ENCODE measurements at regions not wholly inside any gene's neighbourhood (a gene's known extent, or its start where the extent isn't known, plus 50 kb on each side); places are given as distances from the start of the nearest gene placed in this dataset.

GRCh38 chr19:30852168-30852567 lies 480.0 kb downstream of the ZNF536 start:
- no TSS peak for BruUV-seq (replicated peaks)
- intact Hi-C loops (cut with micrococcal nuclease), result no loop called here
- no peaks in the 10 kb centered on the region for H3K4me1 Mint-ChIP-seq (ENCODE audit: insufficient read depth, unreplicated experiment)
- peaks cover 48% of the 10 kb centered on the region for H3K9me3 Mint-ChIP-seq (ENCODE audit: unreplicated experiment)
- H3K36me3 Mint-ChIP-seq (ENCODE audit: insufficient read depth, unreplicated experiment), result no peaks in the 10 kb centered on the region
- DNase-seq (ENCODE audit: unreplicated experiment), result no peak
- no peaks in the 10 kb centered on the region for H3K27me3 Mint-ChIP-seq (ENCODE audit: insufficient read depth, unreplicated experiment)
- no peak overlapping the region for H3K4me3 Mint-ChIP-seq (ENCODE audit: unreplicated experiment)
- no peak overlapping the region for H3K27ac Mint-ChIP-seq (ENCODE audit: low read depth, unreplicated experiment)
- TF ChIP-seq, protein P1, sequence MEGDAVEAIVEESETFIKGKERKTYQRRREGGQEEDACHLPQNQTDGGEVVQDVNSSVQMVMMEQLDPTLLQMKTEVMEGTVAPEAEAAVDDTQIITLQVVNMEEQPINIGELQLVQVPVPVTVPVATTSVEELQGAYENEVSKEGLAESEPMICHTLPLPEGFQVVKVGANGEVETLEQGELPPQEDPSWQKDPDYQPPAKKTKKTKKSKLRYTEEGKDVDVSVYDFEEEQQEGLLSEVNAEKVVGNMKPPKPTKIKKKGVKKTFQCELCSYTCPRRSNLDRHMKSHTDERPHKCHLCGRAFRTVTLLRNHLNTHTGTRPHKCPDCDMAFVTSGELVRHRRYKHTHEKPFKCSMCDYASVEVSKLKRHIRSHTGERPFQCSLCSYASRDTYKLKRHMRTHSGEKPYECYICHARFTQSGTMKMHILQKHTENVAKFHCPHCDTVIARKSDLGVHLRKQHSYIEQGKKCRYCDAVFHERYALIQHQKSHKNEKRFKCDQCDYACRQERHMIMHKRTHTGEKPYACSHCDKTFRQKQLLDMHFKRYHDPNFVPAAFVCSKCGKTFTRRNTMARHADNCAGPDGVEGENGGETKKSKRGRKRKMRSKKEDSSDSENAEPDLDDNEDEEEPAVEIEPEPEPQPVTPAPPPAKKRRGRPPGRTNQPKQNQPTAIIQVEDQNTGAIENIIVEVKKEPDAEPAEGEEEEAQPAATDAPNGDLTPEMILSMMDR (IDR thresholded peaks at IDR 0.05; ENCODE audit: unreplicated experiment), result no peak
- POLR2A ChIA-PET, result no interaction called here
- CTCF ChIA-PET, result no interaction called here

- Mint-ChIP-seq H3K9me3 (ENCODE audit: unreplicated experiment) (peaks cover 49% of the 10 kb centered on the region), H3K36me3 (ENCODE audit: insufficient read depth, unreplicated experiment) (no peaks in the 10 kb centered on the region), H3K27ac (ENCODE audit: low read depth, unreplicated experiment) (no peak overlapping the region), H3K4me3 (ENCODE audit: unreplicated experiment) (no peak overlapping the region), H3K27me3 (ENCODE audit: insufficient read depth, unreplicated experiment) (no peaks in the 10 kb centered on the region), H3K4me1 (ENCODE audit: insufficient read depth, unreplicated experiment) (no peaks in the 10 kb centered on the region)
- TF ChIP-seq, protein P1 (IDR thresholded peaks at IDR 0.05; ENCODE audit: unreplicated experiment), result no peak
- no peak for DNase-seq (ENCODE audit: unreplicated experiment)
- BruUV-seq (replicated peaks), result no TSS peak
- ChIA-PET POLR2A (no interaction called here), CTCF (no interaction called here)
- intact Hi-C loops (cut with micrococcal nuclease), result no loop called here
Measured at GRCh38 chr19:30851646-30852045, 479.5 kb downstream of the ZNF536 start.

DNA sequence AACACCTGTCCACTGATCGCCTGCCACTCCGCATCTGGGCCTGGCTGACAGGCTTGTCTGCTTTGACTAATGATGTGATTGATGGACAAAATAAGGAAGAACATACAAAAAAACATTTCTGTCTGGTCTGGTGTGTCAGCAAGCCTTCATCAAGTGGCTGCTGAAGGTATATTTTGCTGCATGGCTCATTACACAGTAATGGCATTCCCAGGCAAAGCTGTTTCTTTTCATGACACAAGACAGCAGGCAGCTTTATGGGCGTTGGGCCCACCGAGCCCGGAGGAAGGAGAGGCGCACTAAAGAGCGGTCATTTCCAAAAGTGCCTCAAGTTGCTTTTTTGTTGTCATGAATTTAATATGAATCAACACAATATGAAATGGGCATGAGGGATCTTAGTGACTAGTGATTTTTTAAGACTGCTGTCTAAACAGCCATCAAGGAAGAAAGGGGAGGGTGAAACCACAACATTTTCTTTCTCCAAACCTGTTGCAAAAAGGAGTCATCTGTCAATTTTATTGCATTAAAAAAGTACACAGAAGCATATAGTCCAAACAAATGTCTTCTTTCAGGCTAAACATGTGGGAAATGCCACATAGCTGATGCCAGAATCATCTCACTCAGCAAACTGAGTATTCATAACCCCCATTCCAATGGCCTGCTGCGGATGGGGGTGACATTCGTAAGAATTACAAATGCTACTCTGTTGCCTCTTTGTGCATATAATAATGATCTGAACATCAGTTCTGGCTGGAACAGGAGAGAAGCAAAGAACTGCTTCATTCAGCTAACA lies 476.6 kb downstream of the ZNF536 start:
- no peaks in the 10 kb centered on the region for H3K27me3 Mint-ChIP-seq (ENCODE audit: insufficient read depth, unreplicated experiment)
- H3K4me1 Mint-ChIP-seq (ENCODE audit: insufficient read depth, unreplicated experiment), result no peaks in the 10 kb centered on the region
- no peaks in the 10 kb centered on the region for H3K36me3 Mint-ChIP-seq (ENCODE audit: insufficient read depth, unreplicated experiment)
- TF ChIP-seq, protein P1 (IDR thresholded peaks at IDR 0.05; ENCODE audit: unreplicated experiment), result no peak
- no TSS peak for BruUV-seq (replicated peaks)
- ChIA-PET CTCF (no interaction called here), POLR2A (no interaction called here)
- H3K27ac Mint-ChIP-seq (ENCODE audit: low read depth, unreplicated experiment), result no peak overlapping the region
- intact Hi-C loops (cut with micrococcal nuclease), result no loop called here
- no peak for DNase-seq (ENCODE audit: unreplicated experiment)
- peaks cover 55% of the 10 kb centered on the region for H3K9me3 Mint-ChIP-seq (ENCODE audit: unreplicated experiment)
- no peak overlapping the region for H3K4me3 Mint-ChIP-seq (ENCODE audit: unreplicated experiment)

DNA sequence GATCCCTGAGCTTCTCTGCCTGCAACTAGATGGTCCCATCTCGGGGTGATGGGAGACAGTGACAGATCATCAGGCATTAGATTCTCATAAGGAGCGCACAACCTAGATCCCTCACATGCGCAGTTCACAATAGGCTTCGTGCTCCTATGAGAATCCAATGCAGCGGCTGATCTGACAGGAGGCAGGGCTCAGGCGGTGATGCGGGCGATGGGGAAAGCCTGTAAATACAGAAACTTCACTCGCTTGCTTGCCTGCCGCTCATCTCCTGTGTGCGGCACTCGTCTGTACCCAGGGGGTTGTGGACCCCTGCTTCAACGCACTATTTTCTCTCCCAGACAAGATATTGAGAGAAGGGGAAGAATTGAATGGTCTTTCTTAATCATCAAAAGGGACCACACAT lies 473.9 kb downstream of the ZNF536 start:
- H3K9me3 Mint-ChIP-seq (ENCODE audit: unreplicated experiment), result peaks cover 47% of the 10 kb centered on the region
- POLR2A ChIA-PET, result no interaction called here
- CTCF ChIA-PET, result no interaction called here
- H3K4me3 Mint-ChIP-seq (ENCODE audit: unreplicated experiment), result no peak overlapping the region
- H3K36me3 Mint-ChIP-seq (ENCODE audit: insufficient read depth, unreplicated experiment), result no peaks in the 10 kb centered on the region
- no peak overlapping the region for H3K27ac Mint-ChIP-seq (ENCODE audit: low read depth, unreplicated experiment)
- no peaks in the 10 kb centered on the region for H3K4me1 Mint-ChIP-seq (ENCODE audit: insufficient read depth, unreplicated experiment)
- intact Hi-C loops (cut with micrococcal nuclease), result no loop called here
- BruUV-seq (replicated peaks), result no TSS peak
- no peaks in the 10 kb centered on the region for H3K27me3 Mint-ChIP-seq (ENCODE audit: insufficient read depth, unreplicated experiment)
- TF ChIP-seq, protein P1 (IDR thresholded peaks at IDR 0.05; ENCODE audit: unreplicated experiment), result no peak
- DNase-seq (ENCODE audit: unreplicated experiment), result no peak
